Gastroesophageal sphincter (tissue), 3 donors: ENCODE measurements at regions not wholly inside any gene's neighbourhood (a gene's known extent, or its start where the extent isn't known, plus 50 kb on each side); places are given as distances from the start of the nearest gene placed in this dataset.

Experiments
- CTCF ChIP-seq, 4 experiments: fragments of 200-600 bp in 2 of 4; fragments of 450-650 bp in 2 of 4; sonication (generic) in 1 of 4; IDR thresholded peaks; one replicate each; pipeline ENCODE4 v1.5.1; 2017 to 2019; ENCODE audit warnings: antibody characterized with exemption in 4 of 4, mild to moderate bottlenecking in 2 of 4, moderate library complexity in 2 of 4
- POLR2A ChIP-seq, 2 donors: fragments of 450-650 bp; IDR thresholded peaks; one replicate each; pipeline ENCODE4 v1.6.1; 2017; ENCODE audit warnings: antibody characterized with exemption in 2 of 2, mild to moderate bottlenecking in 2 of 2, moderate library complexity in 1 of 2
- POLR2AphosphoS5 ChIP-seq: sonication (generic); formaldehyde crosslinking; IDR thresholded peaks from one replicate; pipeline ENCODE4 v1.6.1; 2017; ENCODE audit warnings: antibody characterized with exemption

- TF ChIP-seq CTCF (IDR thresholded peaks at IDR 0.05) (no peak), POLR2AphosphoS5 (no peak), POLR2A (IDR thresholded peaks at IDR 0.05) (no peak)
These were observed 137.2 kb downstream of the MTX3 start for GRCh38 chr5:79853676-79854418.
